HCT116 (cell line): ENCODE measurements at regions not wholly inside any gene's neighbourhood (a gene's known extent, or its start where the extent isn't known, plus 50 kb on each side); places are given as distances from the start of the nearest gene placed in this dataset.

Experiments used
- ATAC-seq: fragments of 200-7000 bp; cut with Tn5 transposase; 2 replicates; pipeline ENCODE4 v1.9.1; 2020; ENCODE audit warnings: mild to moderate bottlenecking, moderate library complexity
- BruUV-seq: library from RNA; stranded (reverse); fragments of 400-500 nt; replicated peaks from 2 replicates; lab custom pipeline; 2021; lab: Mats Ljungman, UMichigan
- CTCF ChIA-PET: fragments of 300-600 bp; sonication (Branson Sonifier 250); formaldehyde crosslinking; loops from one replicate; lab custom pipeline; 2021; ENCODE audit warnings: antibody characterized with exemption; lab: Charles Lee
- POLR2A ChIA-PET: fragments of 300-600, 350-600 bp; sonication (Branson Sonifier 250); formaldehyde crosslinking; loops from one replicate; lab custom pipeline; 2021; ENCODE audit warnings: antibody characterized with exemption; lab: Charles Lee
- RAD21 ChIA-PET, 2 experiments: fragments of 300-600 bp; sonication (Branson Sonifier 250); formaldehyde crosslinking; loops; one replicate each; lab custom pipeline; 2023; ENCODE audit warnings: low total read pairs in 2 of 2; ENCODE audit not compliant: uncharacterized antibody in 2 of 2, unreplicated experiment in 2 of 2, low non-redundant PET in 1 of 2; lab: Charles Lee
- DNase-seq: peaks from one replicate; pipeline ENCODE4 v3.0.0-alpha.2; 2010; ENCODE audit warnings: low read depth, low spot score
- H2AFZ ChIP-seq: fragments of 200-600 bp; shearing (Covaris generic), sonication (generic); 2 replicates; pipeline ENCODE4 v1.6.1; 2017; ENCODE audit warnings: low read depth, mixed run types, mixed read lengths, antibody characterized with exemption, low read length; ENCODE audit not compliant: poor library complexity, severe bottlenecking
- H3K27ac ChIP-seq: 2 replicates; pipeline ENCODE4 v1.5.1; 2012; ENCODE audit warnings: low read depth, low read length
- H3K27me3 ChIP-seq: fragments of 200-600 bp; sonication (generic); 2 replicates; pipeline ENCODE4 v1.6.1; 2016; ENCODE audit warnings: mixed run types, low read length, mixed read lengths; ENCODE audit not compliant: insufficient read depth
- H3K36me3 ChIP-seq, 2 experiments: fragments of 200-500 bp in 1 of 2; fragments of 200-600 bp in 1 of 2; sonication (Bioruptor generic) in 1 of 2; sonication (generic) in 1 of 2; 2 replicates each; pipeline versions ENCODE4 v1.5.1 to v1.6.1; 2014 to 2016; ENCODE audit warnings: low read length in 2 of 2, inconsistent platforms in 1 of 2, mixed read lengths in 1 of 2, mixed run types in 1 of 2; ENCODE audit not compliant: insufficient read depth in 2 of 2, control insufficient read depth in 1 of 2
- H3K4me1 ChIP-seq, 2 experiments: fragments of 200-600 bp in 1 of 2; sonication (generic) in 1 of 2; 2 replicates each; pipeline versions ENCODE4 v1.5.1 to v1.6.1; 2012 to 2017; ENCODE audit warnings: low read length in 2 of 2, inconsistent platforms in 1 of 2, mild to moderate bottlenecking in 1 of 2, mixed read lengths in 1 of 2, mixed run types in 1 of 2, moderate library complexity in 1 of 2; ENCODE audit not compliant: insufficient read depth in 2 of 2, control insufficient read depth in 1 of 2
- H3K4me2 ChIP-seq: fragments of 200-600 bp; sonication (generic); 2 replicates; pipeline ENCODE4 v1.6.1; 2017; ENCODE audit warnings: mixed run types, low read length, mixed read lengths
- H3K4me3 ChIP-seq, 2 experiments: fragments of 200-600 bp in 1 of 2; sonication (generic) in 1 of 2; replicated peaks in 1 of 2; 2 replicates each; pipeline ENCODE4 v1.5.1; 2011 to 2016; ENCODE audit warnings: low read length in 2 of 2, control low read depth in 1 of 2, low read depth in 1 of 2, mild to moderate bottlenecking in 1 of 2, mixed read lengths in 1 of 2, mixed run types in 1 of 2
- H3K79me2 ChIP-seq: fragments of 200-600 bp; sonication (generic); 2 replicates; pipeline ENCODE4 v1.6.1; 2017; ENCODE audit warnings: mild to moderate bottlenecking, mixed run types, low read length, moderate library complexity, mixed read lengths; ENCODE audit not compliant: insufficient read depth
- H3K9ac ChIP-seq: fragments of 200-600 bp; sonication (generic); 2 replicates; pipeline ENCODE4 v1.6.1; 2016; ENCODE audit warnings: low read length, mixed read lengths
- H3K9me2 ChIP-seq: fragments of 200-600 bp; sonication (generic), shearing (Covaris generic); 2 replicates; pipeline ENCODE4 v1.6.1; 2017; ENCODE audit warnings: mixed run types, mild to moderate bottlenecking, moderate library complexity; ENCODE audit not compliant: insufficient read depth
- H3K9me3 ChIP-seq, 2 experiments: fragments of 200-500 bp in 1 of 2; fragments of 200-600 bp in 1 of 2; sonication (Bioruptor generic) in 1 of 2; sonication (generic) in 1 of 2; 2 replicates each; pipeline ENCODE4 v1.6.1; 2014 to 2017; ENCODE audit warnings: low read length in 2 of 2, mixed read lengths in 2 of 2, inconsistent platforms in 1 of 2, low read depth in 1 of 2, mild to moderate bottlenecking in 1 of 2, mixed run types in 1 of 2, moderate library complexity in 1 of 2; ENCODE audit not compliant: control insufficient read depth in 1 of 2, insufficient read depth in 1 of 2
- H4K20me1 ChIP-seq: fragments of 200-600 bp; sonication (generic), shearing (Covaris generic); 2 replicates; pipeline ENCODE4 v1.6.1; 2017; ENCODE audit warnings: mixed run types, mild to moderate bottlenecking, moderate library complexity; ENCODE audit not compliant: insufficient read depth
- ATF3 ChIP-seq: IDR thresholded peaks from 2 replicates; pipeline ENCODE4 v1.6.1; 2012
- CBX3 ChIP-seq: IDR thresholded peaks from 2 replicates; pipeline ENCODE4 v1.6.1; 2012; ENCODE audit warnings: low read depth
- CEBPB ChIP-seq: IDR thresholded peaks from 2 replicates; pipeline ENCODE4 v1.6.1; 2012; ENCODE audit warnings: low read depth
- EGR1 ChIP-seq: IDR thresholded peaks from 2 replicates; pipeline ENCODE4 v1.6.1; 2012; ENCODE audit warnings: low read depth
- EZH2 ChIP-seq: fragments of 200-600 bp; sonication (generic); IDR thresholded peaks from 2 replicates; pipeline ENCODE4 v1.6.1; 2017; ENCODE audit warnings: antibody characterized with exemption, mixed run types
- EZH2phosphoT487 ChIP-seq: fragments of 200-600 bp; IDR thresholded peaks from 2 replicates; pipeline ENCODE4 v1.6.1; 2018; ENCODE audit warnings: antibody characterized with exemption, borderline replicate concordance
- POLR2A ChIP-seq: IDR thresholded peaks from 2 replicates; pipeline ENCODE4 v1.7.0; 2011; ENCODE audit warnings: borderline replicate concordance; ENCODE audit not compliant: insufficient read depth, insufficient read length; ENCODE audit errors: extremely low read depth
- POLR2AphosphoS5 ChIP-seq: IDR thresholded peaks from 2 replicates; pipeline ENCODE4 v1.6.1; 2011; ENCODE audit warnings: mild to moderate bottlenecking, low read depth, low read length, moderate library complexity
- REST ChIP-seq: IDR thresholded peaks from 2 replicates; pipeline ENCODE4 v1.6.1; 2012; ENCODE audit warnings: low read depth
- SRF ChIP-seq: IDR thresholded peaks from 2 replicates; pipeline ENCODE4 v1.6.1; 2012; ENCODE audit warnings: low read depth
- YY1 ChIP-seq: IDR thresholded peaks from 2 replicates; pipeline ENCODE4 v1.6.1; 2011; ENCODE audit warnings: low read length, low read depth, moderate library complexity, mild to moderate bottlenecking; ENCODE audit not compliant: insufficient replicate concordance; ENCODE audit errors: extremely low read depth
- ZBTB33 ChIP-seq: IDR thresholded peaks from 2 replicates; pipeline ENCODE4 v1.6.1; 2011; ENCODE audit warnings: mild to moderate bottlenecking, low read length, moderate library complexity; ENCODE audit not compliant: insufficient replicate concordance; ENCODE audit errors: extremely low read depth
- ZNF274 ChIP-seq: fragments of 200-500 bp; sonication (Bioruptor generic); IDR thresholded peaks from 2 replicates; pipeline ENCODE4 v1.6.1; 2014; ENCODE audit warnings: mild to moderate bottlenecking, low read depth, low read length, inconsistent platforms
- intact Hi-C: fragments of 100-400 bp; cut with micrococcal nuclease; formaldehyde crosslinking; loops from 2 replicates; pipeline ENCODE4 v1.10.0; 2022
- TF ChIP-seq, protein P1 (sequence below), 3 experiments: fragments of 200-600 bp in 1 of 3; sonication (generic) in 1 of 3; IDR thresholded peaks in 2 of 3; conservative IDR thresholded peaks in 1 of 3; 2 replicates each; pipeline ENCODE4 v1.5.1; 2012 to 2017; ENCODE audit warnings: low read depth in 2 of 3, low read length in 2 of 3, antibody characterized with exemption in 1 of 3, borderline replicate concordance in 1 of 3, control low read depth in 1 of 3, mild to moderate bottlenecking in 1 of 3, mixed read lengths in 1 of 3, mixed run types in 1 of 3, moderate library complexity in 1 of 3; ENCODE audit not compliant: insufficient read depth in 1 of 3

DNA sequence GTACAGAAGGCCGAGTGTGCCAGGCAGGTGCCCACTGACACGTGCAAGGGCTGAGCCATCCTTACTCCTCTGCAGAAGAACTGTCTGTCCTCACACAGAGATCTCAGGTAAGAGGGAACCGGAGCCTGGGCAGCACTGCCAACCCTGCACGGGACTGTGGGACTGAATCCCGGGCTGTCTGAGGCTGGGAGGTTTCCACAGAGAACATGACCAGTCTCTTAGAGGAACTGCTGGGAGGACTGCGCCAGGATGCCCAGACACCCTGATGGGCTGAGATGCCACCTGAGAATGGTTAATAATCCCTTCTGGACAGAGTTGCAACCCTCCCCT is 302.9 kb upstream of the SFSWAP start:
- Histone ChIP-seq H3K27me3 (peaks cover 34% of the 10 kb centered on the region), H3K4me1 (no peaks in the 10 kb centered on the region)
- RAD21 ChIA-PET = no interaction called here
- CTCF ChIA-PET = no interaction called here
- TF ChIP-seq CEBPB (no peak), EGR1 (no peak), POLR2A (no peak), YY1 (no peak), EZH2phosphoT487 (no peak), ZNF274 (no peak)
- TF ChIP-seq, all 23 proteins: peak for 0
- Histone ChIP-seq H3K36me3 (no peaks in the 10 kb centered on the region), H3K9me2 (no peaks in the 10 kb centered on the region), H3K4me2 (no peak overlapping the region), H3K27ac (no peak overlapping the region), H3K9ac (no peak overlapping the region), H2AFZ (no peak overlapping the region), H3K4me3 (no peak overlapping the region), H3K79me2 (no peaks in the 10 kb centered on the region), H4K20me1 (no peaks in the 10 kb centered on the region), H3K9me3 (no peaks in the 10 kb centered on the region)
- DNase-seq = no peak
- BruUV-seq = no TSS peak
- ATAC-seq = no peak
- intact Hi-C loops = no loop called here
- POLR2A ChIA-PET = no interaction called here

- Histone ChIP-seq H3K9me3 (no peaks in the 10 kb centered on the region), H3K9ac (no peak overlapping the region), H2AFZ (no peak overlapping the region), H3K4me2 (no peak overlapping the region), H4K20me1 (no peaks in the 10 kb centered on the region), H3K4me3 (no peak overlapping the region), H3K27ac (no peak overlapping the region), H3K79me2 (no peaks in the 10 kb centered on the region), H3K36me3 (no peaks in the 10 kb centered on the region), H3K9me2 (no peaks in the 10 kb centered on the region), H3K27me3 (peaks cover 34% of the 10 kb centered on the region), H3K4me1 (no peaks in the 10 kb centered on the region)
- intact Hi-C loops = no loop called here
- ChIA-PET POLR2A (no interaction called here), CTCF (no interaction called here), RAD21 (no interaction called here)
- no TSS peak for BruUV-seq
- ATAC-seq = no peak
- no peak for DNase-seq
- TF ChIP-seq EZH2 = no peak
- no peak for TF ChIP-seq ZBTB33
- TF ChIP-seq YY1 = no peak
- TF ChIP-seq REST = no peak
- TF ChIP-seq CBX3 = no peak
- no peak for TF ChIP-seq CEBPB
- TF ChIP-seq POLR2AphosphoS5 = no peak
- TF ChIP-seq, protein P1, sequence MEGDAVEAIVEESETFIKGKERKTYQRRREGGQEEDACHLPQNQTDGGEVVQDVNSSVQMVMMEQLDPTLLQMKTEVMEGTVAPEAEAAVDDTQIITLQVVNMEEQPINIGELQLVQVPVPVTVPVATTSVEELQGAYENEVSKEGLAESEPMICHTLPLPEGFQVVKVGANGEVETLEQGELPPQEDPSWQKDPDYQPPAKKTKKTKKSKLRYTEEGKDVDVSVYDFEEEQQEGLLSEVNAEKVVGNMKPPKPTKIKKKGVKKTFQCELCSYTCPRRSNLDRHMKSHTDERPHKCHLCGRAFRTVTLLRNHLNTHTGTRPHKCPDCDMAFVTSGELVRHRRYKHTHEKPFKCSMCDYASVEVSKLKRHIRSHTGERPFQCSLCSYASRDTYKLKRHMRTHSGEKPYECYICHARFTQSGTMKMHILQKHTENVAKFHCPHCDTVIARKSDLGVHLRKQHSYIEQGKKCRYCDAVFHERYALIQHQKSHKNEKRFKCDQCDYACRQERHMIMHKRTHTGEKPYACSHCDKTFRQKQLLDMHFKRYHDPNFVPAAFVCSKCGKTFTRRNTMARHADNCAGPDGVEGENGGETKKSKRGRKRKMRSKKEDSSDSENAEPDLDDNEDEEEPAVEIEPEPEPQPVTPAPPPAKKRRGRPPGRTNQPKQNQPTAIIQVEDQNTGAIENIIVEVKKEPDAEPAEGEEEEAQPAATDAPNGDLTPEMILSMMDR (IDR thresholded peaks at IDR 0.05 in 2 of 3, conservative IDR thresholded peaks at IDR 0.05 in 1 of 3; ENCODE audit: borderline replicate concordance in 1 of 3, insufficient read depth in 1 of 3, low read depth in 2 of 3, low read length in 2 of 3) = no peak
- TF ChIP-seq ATF3 = no peak
- no peak for TF ChIP-seq SRF
Observed at GRCh38 chr12:131408484-131408883, 302.4 kb upstream of the SFSWAP start.
